H9 (cell line): ENCODE measurements at regions not wholly inside any gene's neighbourhood (a gene's known extent, or its start where the extent isn't known, plus 50 kb on each side); places are given as distances from the start of the nearest gene placed in this dataset.

Experiments used
- DNase-seq: peaks from one replicate; pipeline ENCODE4 v3.0.0-alpha.2; 2017
- H2AFZ ChIP-seq: one replicate; pipeline ENCODE4 v1.6.1; 2013; ENCODE audit warnings: mild to moderate bottlenecking, low read length, control low read depth, moderate library complexity
- H2AK5ac ChIP-seq: 2 replicates; pipeline ENCODE4 v1.6.1; 2013; ENCODE audit warnings: low read length, control low read depth, mixed read lengths; ENCODE audit not compliant: insufficient read length
- H2BK120ac ChIP-seq: one replicate; pipeline ENCODE4 v1.6.1; 2013; ENCODE audit warnings: low read depth, mild to moderate bottlenecking, low read length, control low read depth, inconsistent platforms; ENCODE audit not compliant: poor library complexity, severe bottlenecking
- H2BK12ac ChIP-seq: 2 replicates; pipeline ENCODE4 v1.6.1; 2013; ENCODE audit warnings: low read length, control low read depth, mixed read lengths, low read depth; ENCODE audit not compliant: insufficient read length
- H2BK15ac ChIP-seq: 2 replicates; pipeline ENCODE4 v1.6.1; 2013; ENCODE audit warnings: low read depth, low read length, control low read depth
- H2BK20ac ChIP-seq: one replicate; pipeline ENCODE4 v1.6.1; 2013; ENCODE audit warnings: low read depth, mild to moderate bottlenecking, low read length, control low read depth, inconsistent platforms; ENCODE audit not compliant: poor library complexity, severe bottlenecking
- H2BK5ac ChIP-seq: 2 replicates; pipeline ENCODE4 v1.6.1; 2013; ENCODE audit warnings: low read length, control low read depth, mixed read lengths; ENCODE audit not compliant: insufficient read length
- H3K14ac ChIP-seq: 2 replicates; pipeline ENCODE4 v1.6.1; 2013; ENCODE audit warnings: low read length, control low read depth; ENCODE audit not compliant: insufficient read depth
- H3K18ac ChIP-seq: 2 replicates; pipeline ENCODE4 v1.6.1; 2013; ENCODE audit warnings: low read depth, mild to moderate bottlenecking, mixed read lengths, low read length, control low read depth; ENCODE audit not compliant: insufficient read length
- H3K23ac ChIP-seq: 2 replicates; pipeline ENCODE4 v1.6.1; 2013; ENCODE audit warnings: low read length, control low read depth, mixed read lengths, low read depth; ENCODE audit not compliant: insufficient read length
- H3K23me2 ChIP-seq: 2 replicates; pipeline ENCODE4 v1.6.1; 2013; ENCODE audit warnings: low read depth, mild to moderate bottlenecking, mixed read lengths, low read length, control low read depth; ENCODE audit not compliant: insufficient read length, poor library complexity, severe bottlenecking
- H3K27ac ChIP-seq: 2 replicates; pipeline ENCODE4 v1.5.1; 2013; ENCODE audit warnings: low read length, control low read depth, mixed read lengths, low read depth; ENCODE audit not compliant: insufficient read length
- H3K27me3 ChIP-seq: 2 replicates; pipeline ENCODE4 v1.6.1; 2013; ENCODE audit warnings: low read length, control low read depth, inconsistent platforms; ENCODE audit not compliant: insufficient read depth
- H3K4ac ChIP-seq: 2 replicates; pipeline ENCODE4 v1.6.1; 2013; ENCODE audit warnings: low read depth, mild to moderate bottlenecking, control low read depth, inconsistent platforms, low read length, moderate library complexity
- H3K4me1 ChIP-seq: 2 replicates; pipeline ENCODE4 v1.6.1; 2013; ENCODE audit warnings: low read length, control low read depth, inconsistent platforms; ENCODE audit not compliant: insufficient read depth
- H3K4me2 ChIP-seq: 2 replicates; pipeline ENCODE4 v1.6.1; 2013; ENCODE audit warnings: low read length, control low read depth, mixed read lengths; ENCODE audit not compliant: insufficient read length, insufficient read depth
- H3K56ac ChIP-seq: 2 replicates; pipeline ENCODE4 v1.6.1; 2013; ENCODE audit warnings: low read depth, mild to moderate bottlenecking, mixed read lengths, low read length, control low read depth; ENCODE audit not compliant: insufficient read length
- H3K79me1 ChIP-seq: 2 replicates; pipeline ENCODE4 v1.6.1; 2013; ENCODE audit warnings: low read depth, mild to moderate bottlenecking, moderate library complexity, low read length, control low read depth, inconsistent platforms; ENCODE audit not compliant: insufficient read depth, poor library complexity, severe bottlenecking
- H3K79me2 ChIP-seq: 2 replicates; pipeline ENCODE4 v1.6.1; 2013; ENCODE audit warnings: low read length, control low read depth, inconsistent platforms; ENCODE audit not compliant: insufficient read depth
- H3K9ac ChIP-seq: 2 replicates; pipeline ENCODE4 v1.6.1; 2013; ENCODE audit warnings: low read length, control low read depth, mixed read lengths; ENCODE audit not compliant: insufficient read length; ENCODE audit errors: extremely low read depth
- H3K9me3 ChIP-seq: one replicate; pipeline ENCODE4 v1.6.1; 2013; ENCODE audit warnings: low read depth, low read length, inconsistent platforms; ENCODE audit not compliant: control insufficient read depth
- H3T11ph ChIP-seq: one replicate; pipeline ENCODE4 v1.6.1; 2013; ENCODE audit warnings: mild to moderate bottlenecking, low read length, control low read depth, inconsistent platforms
- H4K20me1 ChIP-seq: one replicate; pipeline ENCODE4 v1.6.1; 2013; ENCODE audit not compliant: control insufficient read depth, insufficient read length, insufficient read depth
- H4K5ac ChIP-seq: 2 replicates; pipeline ENCODE4 v1.6.1; 2013; ENCODE audit warnings: low read depth, mild to moderate bottlenecking, mixed read lengths, low read length, control low read depth; ENCODE audit not compliant: insufficient read length
- H4K8ac ChIP-seq: replicated peaks from 2 replicates; pipeline ENCODE4 v1.6.1; 2013; ENCODE audit warnings: low read length, control low read depth, mixed read lengths, low read depth; ENCODE audit not compliant: insufficient read length
- H4K91ac ChIP-seq: 2 replicates; pipeline ENCODE4 v1.6.1; 2013; ENCODE audit warnings: low read depth, mild to moderate bottlenecking, moderate library complexity, mixed read lengths, low read length, control low read depth; ENCODE audit not compliant: insufficient read length
- H3K27ac Mint-ChIP-seq, 3 experiments: 2 replicates in 2 of 3; 3 replicates in 1 of 3; pipeline ENCODE4 v1.8.0; 2020 to 2021; ENCODE audit warnings: mixed read lengths in 3 of 3, mild to moderate bottlenecking in 1 of 3, moderate library complexity in 1 of 3
- H3K27me3 Mint-ChIP-seq: 2 replicates; pipeline ENCODE4 v1.8.0; 2021; ENCODE audit warnings: low read depth, mild to moderate bottlenecking, moderate library complexity, mixed read lengths
- H3K36me3 Mint-ChIP-seq, 3 experiments: 2 replicates in 2 of 3; 3 replicates in 1 of 3; pipeline ENCODE4 v1.8.0; 2020 to 2021; ENCODE audit warnings: low read depth in 3 of 3, mixed read lengths in 3 of 3; ENCODE audit not compliant: insufficient read depth in 1 of 3
- H3K4me1 Mint-ChIP-seq, 2 experiments: 2 replicates each; pipeline ENCODE4 v1.8.0; 2020; ENCODE audit warnings: mixed read lengths in 2 of 2
- H3K4me3 Mint-ChIP-seq, 2 experiments: 2 replicates in 1 of 2; 3 replicates in 1 of 2; pipeline ENCODE4 v1.8.0; 2020 to 2021; ENCODE audit warnings: mild to moderate bottlenecking in 2 of 2, mixed read lengths in 2 of 2, moderate library complexity in 1 of 2
- H3K9me3 Mint-ChIP-seq, 2 experiments: 2 replicates in 1 of 2; 3 replicates in 1 of 2; pipeline ENCODE4 v1.8.0; 2020; ENCODE audit warnings: mild to moderate bottlenecking in 2 of 2, mixed read lengths in 2 of 2, moderate library complexity in 1 of 2
- CTCF ChIP-seq: fragments of 200-600 bp; sonication (generic); conservative IDR thresholded peaks from 3 replicates; pipeline ENCODE4 v1.8.0; 2021; ENCODE audit warnings: antibody characterized with exemption, mild to moderate bottlenecking
- WGBS: extraction: QIAGEN DNeasy Blood & Tissue Kit; methylation state at CpG from one replicate; pipeline ENCODE4 v1.1.7; 2013; ENCODE audit warnings: missing lambda C conversion rate, low lambda C conversion rate, mixed read lengths; ENCODE audit not compliant: insufficient read length; ENCODE audit errors: extremely low coverage; 5-methylcytosine and 5-hydroxymethylcytosine counted together

GRCh38 chr5:119862619-119863018, 233.3 kb downstream of the FAM170A start:
- H2AFZ ChIP-seq = no peak overlapping the region

More at GRCh38 chr5:119862619-119863018, 233.3 kb downstream of the FAM170A start:
- H4K5ac ChIP-seq = no peak overlapping the region
- no peaks in the 10 kb centered on the region for H3K27me3 ChIP-seq
- H3K4me3 Mint-ChIP-seq = no peak overlapping the region
- no peaks in the 10 kb centered on the region for H3K23me2 ChIP-seq
- no peak overlapping the region for H3K27ac ChIP-seq
- WGBS = no CpG with 5 or more reads among the region's 4 CpGs
- peaks cover 0 to 4% of the 10 kb centered on the region in 2 experiments; a peak in 1 of 5 replicates for H3K9me3 Mint-ChIP-seq
- H3K27me3 Mint-ChIP-seq = no peaks in the 10 kb centered on the region
- H4K91ac ChIP-seq = no peak overlapping the region
- peaks cover 16 to 20% of the 10 kb centered on the region in 2 experiments for H3K4me1 Mint-ChIP-seq
- H3K27ac Mint-ChIP-seq = no peak overlapping the region
- TF ChIP-seq CTCF = no peak
- H2BK15ac ChIP-seq = no peak overlapping the region
- H3K4ac ChIP-seq = no peak overlapping the region
- no peaks in the 10 kb centered on the region for H3K79me1 ChIP-seq
- no peak overlapping the region for H4K8ac ChIP-seq
- no peak overlapping the region for H2BK12ac ChIP-seq
- no peak overlapping the region for H3K9ac ChIP-seq
- H3K4me2 ChIP-seq = no peak overlapping the region
- H2BK120ac ChIP-seq = no peak overlapping the region
- H3K23ac ChIP-seq = no peak overlapping the region
- H4K20me1 ChIP-seq = no peaks in the 10 kb centered on the region
- no peak overlapping the region for H3K18ac ChIP-seq
- DNase-seq = no peak
- H2AK5ac ChIP-seq = no peak overlapping the region
- no peak overlapping the region for H2BK5ac ChIP-seq
- no peak overlapping the region for H3K56ac ChIP-seq
- no peaks in the 10 kb centered on the region for H3K9me3 ChIP-seq
- H2BK20ac ChIP-seq = no peak overlapping the region
- H3K79me2 ChIP-seq = no peaks in the 10 kb centered on the region
- peaks cover 0 to 4% (median 0%) of the 10 kb centered on the region in 3 experiments; a peak in 2 of 7 replicates for H3K36me3 Mint-ChIP-seq
- no peaks in the 10 kb centered on the region; the same call in 1 of the 2 replicates for H3K4me1 ChIP-seq
- no peak overlapping the region for H3K14ac ChIP-seq
- no peak overlapping the region for H3T11ph ChIP-seq
